B cell (primary cell): ENCODE measurements at regions not wholly inside any gene's neighbourhood (a gene's known extent, or its start where the extent isn't known, plus 50 kb on each side); places are given as distances from the start of the nearest gene placed in this dataset.

Experiments used
- ATAC-seq: fragments of 200-7000 bp; cut with Tn5 transposase; one replicate; pipeline ENCODE4 v1.10.0; 2021; ENCODE audit warnings: low read depth, mild to moderate bottlenecking, moderate number of reproducible peaks, moderate library complexity
- CTCF ChIA-PET: fragments of 350-600 bp; sonication (Branson Sonifier 250); formaldehyde crosslinking; loops from one replicate; lab custom pipeline; 2021; ENCODE audit warnings: antibody characterized with exemption, inconsistent platforms; lab: Charles Lee
- POLR2A ChIA-PET: fragments of 350-600 bp; sonication (Branson Sonifier 250); formaldehyde crosslinking; loops from one replicate; lab custom pipeline; 2021; ENCODE audit warnings: antibody characterized with exemption; lab: Charles Lee
- DNase-seq: peaks from one replicate; pipeline ENCODE4 v3.0.0; 2013
- H2AFZ ChIP-seq: 2 replicates; pipeline ENCODE4 v1.6.1; 2012; ENCODE audit warnings: mild to moderate bottlenecking, low read depth, low read length; ENCODE audit not compliant: insufficient read depth, poor library complexity, severe bottlenecking
- H3K27ac ChIP-seq, 2 donors: 1 replicate in 1 of 2; 2 replicates in 1 of 2; pipeline ENCODE4 v1.5.1; 2012 to 2013; ENCODE audit warnings: low read length in 2 of 2, mild to moderate bottlenecking in 2 of 2, moderate library complexity in 1 of 2
- H3K27me3 ChIP-seq, 4 experiments: fragments of 200-600 bp in 1 of 4; sonication (generic) in 1 of 4; replicated peaks in 1 of 4; 1 replicate in 2 of 4; 2 replicates in 2 of 4; pipeline versions ENCODE4 v1.6.1 to v1.7.0; 2013 to 2016; ENCODE audit warnings: low read length in 3 of 4, mild to moderate bottlenecking in 2 of 4, mixed read lengths in 1 of 4, moderate library complexity in 1 of 4; ENCODE audit not compliant: insufficient read depth in 4 of 4, control insufficient read depth in 3 of 4; ENCODE audit errors: control extremely low read depth in 1 of 4
- H3K36me3 ChIP-seq, 2 experiments: replicated peaks in 1 of 2; 1 replicate in 1 of 2; 2 replicates in 1 of 2; pipeline versions ENCODE4 v1.6.1 to v1.7.1; 2013; ENCODE audit warnings: low read length in 1 of 2; ENCODE audit not compliant: insufficient read depth in 2 of 2, control insufficient read depth in 1 of 2; ENCODE audit errors: control extremely low read depth in 1 of 2, extremely low read depth in 1 of 2
- H3K4me1 ChIP-seq, 2 donors: fragments of 200-600 bp in 1 of 2; sonication (generic) in 1 of 2; 1 replicate in 1 of 2; 2 replicates in 1 of 2; pipeline versions ENCODE4 v1.5.1 to v1.6.1; 2013 to 2017; ENCODE audit warnings: low read length in 2 of 2; ENCODE audit not compliant: control insufficient read depth in 2 of 2, insufficient read depth in 2 of 2
- H3K4me2 ChIP-seq: replicated peaks from 2 replicates; pipeline ENCODE3; 2012; ENCODE audit warnings: mild to moderate bottlenecking, low read depth, low read length; ENCODE audit not compliant: poor library complexity, severe bottlenecking
- H3K4me3 ChIP-seq, 5 experiments: fragments of 200-600 bp in 1 of 5; sonication (generic) in 1 of 5; 1 replicate in 3 of 5; 2 replicates in 2 of 5; pipeline versions ENCODE4 v1.5.1 to v1.7.0; 2011 to 2016; ENCODE audit warnings: low read length in 4 of 5, mild to moderate bottlenecking in 4 of 5, low read depth in 2 of 5, control low read depth in 1 of 5, moderate library complexity in 1 of 5; ENCODE audit not compliant: insufficient read depth in 1 of 5; ENCODE audit errors: control extremely low read depth in 1 of 5, extremely low read depth in 1 of 5
- H3K79me2 ChIP-seq: fragments of 200-600 bp; sonication (generic); one replicate; pipeline ENCODE4 v1.6.0; 2016; ENCODE audit warnings: low read length; ENCODE audit not compliant: control insufficient read depth, insufficient read depth
- H3K9ac ChIP-seq: fragments of 200-600 bp; sonication (generic); 2 replicates; pipeline ENCODE4 v1.6.1; 2017; ENCODE audit warnings: mild to moderate bottlenecking, low read length, moderate library complexity
- H3K9me3 ChIP-seq, 3 donors: one replicate each; pipeline versions ENCODE4 v1.6.1 to v1.7.1; 2013; ENCODE audit warnings: low read length in 2 of 3; ENCODE audit not compliant: control insufficient read depth in 2 of 3, insufficient read depth in 1 of 3; ENCODE audit errors: control extremely low read depth in 1 of 3
- H4K20me1 ChIP-seq: 2 replicates; pipeline ENCODE4 v1.6.0; 2012; ENCODE audit warnings: mild to moderate bottlenecking, low read length; ENCODE audit not compliant: insufficient read depth, control insufficient read depth, poor library complexity, severe bottlenecking
- H3K27ac Mint-ChIP-seq: one replicate; pipeline ENCODE4 v1.8.0; 2021; ENCODE audit warnings: mixed read lengths
- H3K27me3 Mint-ChIP-seq: one replicate; pipeline ENCODE4 v1.8.0; 2021; ENCODE audit warnings: mixed read lengths
- H3K4me1 Mint-ChIP-seq: one replicate; pipeline ENCODE4 v1.8.0; 2021; ENCODE audit warnings: mixed read lengths
- H3K4me3 Mint-ChIP-seq: one replicate; pipeline ENCODE4 v1.8.0; 2021; ENCODE audit warnings: mixed read lengths
- H3K9me3 Mint-ChIP-seq: one replicate; pipeline ENCODE4 v1.8.0; 2022; ENCODE audit warnings: mixed read lengths; ENCODE audit not compliant: insufficient read depth
- EZH2 ChIP-seq: IDR thresholded peaks from 2 replicates; pipeline ENCODE4 v1.6.1; 2012; ENCODE audit warnings: borderline replicate concordance, low read depth, mild to moderate bottlenecking, moderate library complexity, low read length; ENCODE audit not compliant: insufficient read depth, poor library complexity, severe bottlenecking
- WGBS: methylation state at CpG from one replicate; pipeline ENCODE4 v1.1.5; 2013; ENCODE audit warnings: missing lambda C conversion rate; ENCODE audit not compliant: insufficient coverage; 5-methylcytosine and 5-hydroxymethylcytosine counted together
- intact Hi-C: fragments of 100-400 bp; cut with micrococcal nuclease; formaldehyde crosslinking; loops from one replicate; pipeline ENCODE4 v1.10.0; 2022
- TF ChIP-seq, protein P1 (sequence below): fragments of 200-600 bp; IDR thresholded peaks from one replicate; pipeline ENCODE4 v1.8.0; 2022; ENCODE audit warnings: antibody characterized with exemption, mild to moderate bottlenecking

DNA sequence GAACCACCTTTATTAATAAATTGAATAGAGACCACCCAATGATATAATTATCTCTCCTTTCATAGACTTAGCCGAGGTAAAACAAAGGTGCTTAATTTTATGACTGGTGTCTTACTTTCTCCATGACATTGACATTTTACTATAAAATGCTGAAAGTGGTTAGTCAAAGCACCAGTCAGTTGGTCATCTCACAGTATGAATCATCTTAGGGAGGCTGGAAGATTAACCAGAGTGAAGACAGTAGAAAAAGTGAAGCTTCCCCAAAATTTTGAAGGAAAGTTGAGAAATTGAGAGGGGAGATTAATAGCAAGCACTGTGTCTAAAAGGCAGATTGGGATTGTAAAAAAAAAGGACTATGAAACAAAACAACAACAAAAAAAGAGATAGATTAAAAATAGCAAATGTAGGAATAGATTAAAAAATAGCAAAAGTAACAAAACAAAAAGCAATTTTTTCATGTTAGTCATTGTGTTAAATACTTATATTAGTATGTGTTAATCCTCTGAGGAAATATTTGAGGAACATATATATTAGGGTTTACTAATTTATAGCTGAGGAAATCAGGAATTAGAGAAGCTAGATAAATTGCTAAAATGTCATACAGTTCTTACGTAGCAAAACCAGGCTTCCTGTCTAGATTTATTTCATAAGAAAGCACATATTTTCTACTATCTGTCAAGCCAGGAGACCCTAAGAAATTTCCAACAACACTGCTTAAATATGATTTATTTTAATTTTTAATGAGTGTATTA, 557.3 kb upstream of the ANO5 start:
- TF ChIP-seq, protein P1, sequence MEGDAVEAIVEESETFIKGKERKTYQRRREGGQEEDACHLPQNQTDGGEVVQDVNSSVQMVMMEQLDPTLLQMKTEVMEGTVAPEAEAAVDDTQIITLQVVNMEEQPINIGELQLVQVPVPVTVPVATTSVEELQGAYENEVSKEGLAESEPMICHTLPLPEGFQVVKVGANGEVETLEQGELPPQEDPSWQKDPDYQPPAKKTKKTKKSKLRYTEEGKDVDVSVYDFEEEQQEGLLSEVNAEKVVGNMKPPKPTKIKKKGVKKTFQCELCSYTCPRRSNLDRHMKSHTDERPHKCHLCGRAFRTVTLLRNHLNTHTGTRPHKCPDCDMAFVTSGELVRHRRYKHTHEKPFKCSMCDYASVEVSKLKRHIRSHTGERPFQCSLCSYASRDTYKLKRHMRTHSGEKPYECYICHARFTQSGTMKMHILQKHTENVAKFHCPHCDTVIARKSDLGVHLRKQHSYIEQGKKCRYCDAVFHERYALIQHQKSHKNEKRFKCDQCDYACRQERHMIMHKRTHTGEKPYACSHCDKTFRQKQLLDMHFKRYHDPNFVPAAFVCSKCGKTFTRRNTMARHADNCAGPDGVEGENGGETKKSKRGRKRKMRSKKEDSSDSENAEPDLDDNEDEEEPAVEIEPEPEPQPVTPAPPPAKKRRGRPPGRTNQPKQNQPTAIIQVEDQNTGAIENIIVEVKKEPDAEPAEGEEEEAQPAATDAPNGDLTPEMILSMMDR, result no peak
- no peak for TF ChIP-seq EZH2
- H3K27ac Mint-ChIP-seq, result no peak overlapping the region
- Histone ChIP-seq H3K4me1 (no peaks in the 10 kb centered on the region), H3K27me3 (no peaks in the 10 kb centered on the region), H3K79me2 (no peaks in the 10 kb centered on the region), H2AFZ (no peak overlapping the region), H3K36me3 (no peaks in the 10 kb centered on the region), H3K9me3 (no peaks in the 10 kb centered on the region), H3K9ac (no peak overlapping the region), H4K20me1 (no peaks in the 10 kb centered on the region), H3K27ac (no peak overlapping the region), H3K4me2 (no peak overlapping the region), H3K4me3 (no peak overlapping the region)
- no peaks in the 10 kb centered on the region for H3K27me3 Mint-ChIP-seq
- no peak for DNase-seq
- H3K4me3 Mint-ChIP-seq, result no peak overlapping the region
- H3K9me3 Mint-ChIP-seq, result no peaks in the 10 kb centered on the region
- ChIA-PET CTCF (no interaction called here), POLR2A (no interaction called here)
- WGBS, result no CpG with 5 or more reads among the region's 2 CpGs
- intact Hi-C loops, result no loop called here
- ATAC-seq, result no peak
- H3K4me1 Mint-ChIP-seq, result no peaks in the 10 kb centered on the region

DNA sequence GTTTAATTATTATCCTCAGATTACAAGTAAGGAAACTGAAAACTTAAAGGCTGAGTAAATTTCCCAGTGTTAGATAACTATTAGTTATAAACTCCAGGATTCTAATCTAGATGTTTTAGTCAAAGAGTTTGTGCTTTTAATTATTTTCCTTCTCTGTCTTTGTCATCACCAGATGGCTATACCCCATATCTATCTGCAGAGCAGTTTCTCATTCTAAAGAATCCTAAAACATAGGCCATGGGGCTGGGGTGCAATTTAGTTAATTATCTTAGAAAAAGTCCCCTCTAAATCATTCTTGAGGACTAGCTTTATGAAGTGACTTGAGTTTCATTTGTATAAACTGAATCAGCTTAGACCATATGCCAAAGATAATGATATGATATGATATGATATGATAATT, 556.3 kb upstream of the ANO5 start:
- Histone ChIP-seq H4K20me1 (no peaks in the 10 kb centered on the region), H3K4me2 (no peak overlapping the region), H3K4me1 (no peaks in the 10 kb centered on the region), H3K79me2 (no peaks in the 10 kb centered on the region), H3K27ac (no peak overlapping the region), H3K4me3 (no peak overlapping the region), H3K36me3 (no peaks in the 10 kb centered on the region), H3K9ac (no peak overlapping the region), H3K9me3 (no peaks in the 10 kb centered on the region), H2AFZ (no peak overlapping the region), H3K27me3 (no peaks in the 10 kb centered on the region)
- Mint-ChIP-seq H3K4me3 (no peak overlapping the region), H3K9me3 (no peaks in the 10 kb centered on the region), H3K27me3 (no peaks in the 10 kb centered on the region), H3K27ac (no peak overlapping the region), H3K4me1 (peaks cover 6% of the 10 kb centered on the region)
- ChIA-PET POLR2A (no interaction called here), CTCF (no interaction called here)
- TF ChIP-seq, protein P1, result no peak
- TF ChIP-seq EZH2, result no peak
- DNase-seq (no peak), ATAC-seq (no peak)
- intact Hi-C loops, result no loop called here
